ENCODE measurements at regions not wholly inside any gene's neighbourhood (a gene's known extent, or its start where the extent isn't known, plus 50 kb on each side); places are given as distances from the start of the nearest gene placed in this dataset.
"Not testable (repeated sequence)": the region's sequence is repeated elsewhere in the genome, so short reads cannot be mapped to it uniquely, and the experiment has no call there.

- DNase-seq, result no peak
Observed at GRCh38 chr4:122973465-122973864, 51.1 kb upstream of the NUDT6 start.

DNA sequence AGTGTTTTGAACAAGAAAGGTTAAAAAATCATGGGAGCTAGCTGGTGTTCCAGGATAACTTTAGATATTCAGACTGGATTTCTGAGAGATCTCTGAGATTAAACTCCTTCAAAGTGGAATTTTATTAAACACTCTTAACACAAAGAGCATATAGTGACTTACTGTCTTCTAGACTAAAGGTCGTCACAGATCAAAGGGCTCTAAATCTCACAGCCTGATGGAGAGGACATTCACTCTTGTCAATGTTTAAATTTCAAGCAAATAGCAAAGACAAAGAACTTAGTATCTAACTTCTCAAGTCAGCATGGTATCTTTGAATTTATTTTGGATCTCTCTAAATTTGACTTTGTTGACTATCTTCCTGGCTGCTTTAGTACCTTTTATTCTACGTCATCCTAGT, 53.7 kb upstream of the NUDT6 start:
- no peak for DNase-seq

GRCh38 chr4:122977103-122977502, 54.7 kb upstream of the NUDT6 start:
- no peak for DNase-seq

GRCh38 chr4:122978109-122978508, 55.7 kb upstream of the NUDT6 start:
- DNase-seq, result no peak

- DNase-seq, result no peak
Observed at GRCh38 chr4:122978789-122979188, 56.4 kb upstream of the NUDT6 start.

GRCh38 chr4:122980860-122981259, 58.5 kb upstream of the NUDT6 start:
- DNase-seq, result no peak

GRCh38 chr4:122988696-122989095, 66.3 kb upstream of the NUDT6 start:
- no peak for DNase-seq

DNA sequence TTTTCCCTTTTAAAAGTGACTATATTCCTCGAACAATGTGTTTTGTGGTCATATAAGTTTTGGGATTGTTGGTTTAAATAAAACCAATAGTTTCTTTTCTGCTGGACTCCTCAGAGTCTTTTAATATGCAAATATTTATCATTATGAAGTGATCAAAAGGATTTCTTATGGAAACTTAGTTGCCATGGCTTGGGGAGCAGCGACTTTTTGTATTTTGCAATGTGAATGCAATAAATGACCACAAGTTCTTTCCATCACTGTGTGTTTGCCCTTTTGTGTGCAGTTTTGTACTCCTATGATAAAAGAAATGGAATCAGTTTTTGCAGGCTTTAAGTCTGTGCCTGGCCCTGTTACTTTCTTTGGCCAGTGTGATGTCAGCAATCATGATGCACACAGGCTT, 68.5 kb upstream of the NUDT6 start:
- DNase-seq, result no peak

DNA sequence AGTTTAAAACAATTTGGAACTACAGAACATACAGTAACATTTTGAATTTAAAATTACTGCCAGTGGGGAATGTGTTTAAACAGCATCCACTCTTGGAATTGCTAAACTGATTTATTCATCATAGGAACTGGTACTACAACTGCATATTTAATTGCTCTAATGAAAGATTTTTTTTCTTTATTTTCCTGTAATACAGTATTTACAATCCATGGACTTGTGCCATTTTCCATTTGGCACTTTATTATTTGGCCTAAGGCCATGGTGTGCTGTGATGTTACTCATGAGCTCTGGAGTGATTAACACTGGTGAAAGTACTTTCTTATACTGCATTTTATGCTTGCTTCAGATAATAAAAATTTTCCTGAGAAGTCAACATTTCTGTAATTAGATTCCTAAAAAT, 69.7 kb upstream of the NUDT6 start:
- DNase-seq, result no peak

DNA sequence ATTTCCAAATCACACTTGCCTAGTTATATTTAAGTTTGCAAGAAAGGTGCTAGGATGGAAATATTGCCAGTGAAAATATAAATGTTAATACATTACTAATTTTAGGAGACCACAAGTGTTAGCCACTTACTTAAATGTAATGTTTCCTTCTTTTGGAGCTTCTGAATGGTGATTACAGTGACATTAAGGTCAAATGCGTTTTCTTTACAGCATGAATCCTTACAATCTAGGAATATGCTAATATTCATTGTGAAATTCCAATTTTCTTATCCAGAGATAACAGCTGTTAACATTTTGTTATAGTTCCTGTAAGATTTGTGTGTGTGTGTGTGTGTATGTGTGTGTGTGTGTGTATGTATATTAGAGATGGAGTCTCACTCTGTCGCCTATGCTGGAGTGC, 70.2 kb upstream of the NUDT6 start:
- DNase-seq, result no peak

GRCh38 chr4:122996350-122996749, 74.0 kb upstream of the NUDT6 start:
- no peak for DNase-seq

DNA sequence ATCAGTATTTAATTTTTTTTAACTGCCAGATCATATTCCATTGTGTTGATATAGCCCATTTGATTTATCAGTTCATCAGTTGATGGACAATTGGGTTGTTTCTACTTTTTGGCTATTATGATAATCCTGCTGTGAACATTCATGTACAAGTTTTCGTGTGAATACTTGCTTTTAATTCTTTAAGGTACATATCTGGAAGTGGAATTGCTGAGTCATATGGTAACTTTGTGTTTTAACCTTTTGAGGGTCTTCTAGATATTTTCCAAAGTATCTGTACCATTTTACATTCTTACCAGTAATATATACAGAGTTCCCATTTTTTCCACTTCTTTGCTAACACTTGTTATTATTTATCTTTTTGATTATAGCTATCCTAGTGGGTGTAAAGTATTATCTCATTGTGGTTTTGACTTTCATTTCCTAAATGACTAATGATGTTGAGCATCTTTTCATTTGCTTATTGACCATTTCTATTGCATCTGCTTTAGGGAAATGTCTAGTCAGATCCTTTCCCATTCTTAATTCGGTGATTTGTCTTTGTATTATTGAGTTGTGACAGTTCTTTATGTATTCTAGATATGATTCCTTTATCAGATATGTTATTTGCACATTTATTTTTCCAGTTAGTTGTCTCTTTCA, 75.2 kb upstream of the NUDT6 start:
- no peak for DNase-seq

- not testable (repeated sequence) for DNase-seq
Observed at GRCh38 chr4:123004079-123004478, 81.7 kb upstream of the NUDT6 start.

GRCh38 chr4:123005126-123005525, 82.7 kb upstream of the NUDT6 start:
- not testable (repeated sequence) for DNase-seq

DNA sequence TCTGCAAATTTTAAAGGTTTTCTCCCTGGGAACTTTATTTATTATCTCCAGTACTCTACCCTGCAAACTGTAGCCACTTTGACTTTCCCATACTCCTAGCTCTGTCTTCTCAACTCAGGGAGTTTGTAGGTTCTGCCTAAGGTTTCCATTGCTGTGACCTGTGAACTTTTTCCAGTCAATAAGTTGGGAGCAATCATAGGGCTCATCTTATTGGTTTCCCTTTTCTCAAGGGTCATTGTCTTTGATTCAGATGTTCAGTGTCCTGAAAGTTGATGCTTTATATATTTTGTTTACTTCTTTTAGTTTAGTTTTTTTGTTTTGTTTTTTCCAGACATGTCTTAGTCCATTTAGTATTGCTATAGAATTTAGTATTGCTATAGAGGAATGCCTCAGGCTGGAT, 85.3 kb upstream of the NUDT6 start:
- DNase-seq, result no peak

DNA sequence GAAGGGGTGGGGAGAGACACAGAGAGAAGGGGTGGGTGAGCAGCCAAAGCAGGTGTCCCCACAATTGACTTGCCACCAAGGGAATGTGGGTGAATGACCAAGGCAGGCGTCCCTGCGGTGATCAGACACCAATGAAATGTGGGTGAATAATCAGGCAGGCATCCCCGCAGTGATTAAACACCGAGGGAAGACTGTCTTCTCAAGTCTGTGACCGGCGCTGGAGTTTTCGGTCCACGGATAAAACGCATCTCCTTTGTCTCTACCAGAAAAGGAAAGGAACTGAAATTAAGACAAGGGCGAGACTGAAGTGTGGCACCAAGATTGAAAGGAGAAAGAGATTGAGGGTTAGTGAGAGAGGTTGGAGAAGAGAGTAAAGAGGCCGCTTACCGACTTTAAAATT, 90.0 kb upstream of the NUDT6 start:
- not testable (repeated sequence) for DNase-seq

DNA sequence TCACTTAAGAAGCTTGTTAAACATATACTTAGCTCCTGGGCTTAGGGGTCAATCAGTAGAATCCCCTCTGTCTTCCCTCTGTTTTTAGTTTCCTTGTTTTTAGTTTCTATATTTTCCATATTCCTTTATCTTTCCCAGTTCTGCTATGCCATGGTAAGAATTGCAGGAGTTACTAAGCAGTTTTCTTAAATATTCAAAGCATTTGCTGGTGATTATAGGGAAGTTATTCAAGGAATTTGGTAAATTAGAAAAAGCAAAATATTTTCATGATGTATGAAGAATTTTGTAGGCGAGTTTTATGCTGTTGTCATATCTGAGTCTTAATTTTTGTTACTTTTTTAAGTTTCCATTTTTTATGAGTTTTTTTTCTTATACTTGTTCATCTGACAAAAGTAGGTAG, 91.6 kb upstream of the NUDT6 start:
- no peak for DNase-seq

DNA sequence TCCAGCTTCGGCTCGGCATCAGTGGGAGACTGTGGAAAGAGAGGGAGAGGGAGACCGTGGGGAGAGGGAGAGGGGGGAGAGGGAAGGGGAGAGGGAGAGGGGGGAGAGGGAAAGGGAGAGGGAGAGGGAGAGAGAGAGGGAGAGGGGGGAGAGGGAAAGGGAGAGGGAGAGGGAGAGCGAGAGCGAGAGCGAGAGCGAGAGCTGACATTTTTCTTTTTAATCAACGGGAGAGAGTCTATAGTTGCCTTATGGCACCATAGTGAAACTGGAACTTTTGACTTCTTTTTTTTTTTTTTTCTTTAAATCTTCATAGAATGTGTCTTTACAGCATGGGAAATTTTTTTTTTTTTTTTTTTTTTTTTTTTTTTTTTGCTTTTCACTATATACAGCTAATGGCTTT, 94.7 kb upstream of the NUDT6 start:
- no peak for DNase-seq

DNA sequence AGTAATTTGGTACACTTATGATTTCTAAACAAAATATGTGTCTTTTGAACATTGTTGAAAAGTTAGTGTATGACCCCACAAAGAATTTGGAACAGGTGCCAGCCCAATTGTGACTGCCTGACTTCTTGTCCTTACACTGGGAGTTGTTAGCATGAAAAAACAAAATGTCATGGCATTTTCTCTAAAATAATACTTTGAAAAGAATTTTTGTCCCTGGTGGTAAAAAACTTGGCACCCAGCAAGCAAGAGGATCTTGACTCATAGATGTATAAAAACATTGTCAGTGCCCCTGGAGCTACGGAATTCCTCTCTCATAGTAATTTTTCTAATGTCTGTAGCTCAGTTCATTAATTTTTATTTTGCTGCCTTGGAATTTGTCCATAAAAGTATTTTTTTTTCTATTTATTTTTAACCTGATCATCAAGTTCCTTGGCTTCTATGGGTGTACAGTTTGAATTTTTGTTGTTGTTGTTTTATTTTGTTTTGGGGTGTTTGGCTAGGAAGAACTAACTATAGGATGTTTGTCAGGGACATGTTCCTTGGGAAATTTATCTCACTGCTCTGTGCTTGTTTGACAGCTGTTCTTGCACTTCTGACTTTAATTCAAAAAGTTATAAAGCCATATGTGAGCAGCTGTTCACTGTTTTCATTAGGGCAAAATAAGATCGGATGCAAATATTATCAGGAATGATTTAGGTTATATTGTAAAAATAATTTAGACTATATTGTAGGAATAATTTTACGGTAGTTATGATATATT, 95.4 kb upstream of the NUDT6 start:
- peak in 1 of 2 experiments; percentile 38 for DNase-seq

GRCh38 chr4:123018396-123018775, 96.0 kb upstream of the NUDT6 start:
- peak in 1 of 2 experiments; percentile 10 for DNase-seq

- no peak for DNase-seq
Observed at GRCh38 chr4:123020285-123020684, 97.9 kb upstream of the NUDT6 start.

GRCh38 chr4:123023647-123024046, 101.2 kb upstream of the NUDT6 start:
- DNase-seq, result no peak

GRCh38 chr4:123024710-123025109, 102.3 kb upstream of the NUDT6 start:
- DNase-seq, result no peak

GRCh38 chr4:123025398-123025797, 103.0 kb upstream of the NUDT6 start:
- DNase-seq, result no peak

DNA sequence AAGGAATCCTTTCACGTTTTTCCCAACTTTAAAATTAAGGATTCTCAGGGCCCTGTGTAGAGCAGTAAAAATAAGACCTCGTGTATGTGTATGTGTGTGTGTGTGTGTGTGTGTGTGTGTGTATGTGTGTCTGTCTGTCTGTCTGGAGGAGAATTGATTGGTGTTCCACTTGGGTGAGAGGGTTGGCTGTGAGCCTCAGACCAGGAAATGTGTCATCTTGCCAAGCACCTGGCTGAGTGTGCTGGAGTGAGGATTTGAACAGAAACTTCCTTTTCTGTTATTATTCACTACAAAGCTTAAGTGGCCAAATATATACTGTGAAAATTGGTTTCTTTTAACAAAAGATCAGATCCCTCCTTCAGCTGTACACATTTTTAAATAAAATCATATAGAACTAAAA, 103.6 kb upstream of the NUDT6 start:
- DNase-seq, result not testable (repeated sequence)
